ENCODE measurements at regions not wholly inside any gene's neighbourhood (a gene's known extent, or its start where the extent isn't known, plus 50 kb on each side); places are given as distances from the start of the nearest gene placed in this dataset.

DNA sequence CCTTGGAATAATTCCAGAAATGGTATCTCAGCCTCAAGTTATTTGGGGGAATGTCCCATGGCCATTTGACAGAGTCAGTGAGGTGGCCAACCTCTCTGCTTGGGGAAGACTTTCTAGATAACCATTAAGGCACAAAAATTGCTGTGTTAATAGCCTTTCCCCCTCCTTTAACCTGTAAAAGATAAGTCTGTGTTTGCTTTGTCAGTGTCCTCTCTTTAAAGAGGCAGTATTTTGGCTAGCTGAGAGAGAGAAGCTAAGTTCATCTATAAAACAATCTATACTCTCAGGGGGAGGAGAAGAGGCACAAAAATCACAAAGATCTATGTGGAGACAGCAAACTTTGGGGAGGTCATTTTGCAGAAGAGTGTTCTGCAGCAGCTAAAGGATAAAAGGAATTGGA, 72.1 kb downstream of the PLCE1 start:
- TF ChIP-seq, protein P1, sequence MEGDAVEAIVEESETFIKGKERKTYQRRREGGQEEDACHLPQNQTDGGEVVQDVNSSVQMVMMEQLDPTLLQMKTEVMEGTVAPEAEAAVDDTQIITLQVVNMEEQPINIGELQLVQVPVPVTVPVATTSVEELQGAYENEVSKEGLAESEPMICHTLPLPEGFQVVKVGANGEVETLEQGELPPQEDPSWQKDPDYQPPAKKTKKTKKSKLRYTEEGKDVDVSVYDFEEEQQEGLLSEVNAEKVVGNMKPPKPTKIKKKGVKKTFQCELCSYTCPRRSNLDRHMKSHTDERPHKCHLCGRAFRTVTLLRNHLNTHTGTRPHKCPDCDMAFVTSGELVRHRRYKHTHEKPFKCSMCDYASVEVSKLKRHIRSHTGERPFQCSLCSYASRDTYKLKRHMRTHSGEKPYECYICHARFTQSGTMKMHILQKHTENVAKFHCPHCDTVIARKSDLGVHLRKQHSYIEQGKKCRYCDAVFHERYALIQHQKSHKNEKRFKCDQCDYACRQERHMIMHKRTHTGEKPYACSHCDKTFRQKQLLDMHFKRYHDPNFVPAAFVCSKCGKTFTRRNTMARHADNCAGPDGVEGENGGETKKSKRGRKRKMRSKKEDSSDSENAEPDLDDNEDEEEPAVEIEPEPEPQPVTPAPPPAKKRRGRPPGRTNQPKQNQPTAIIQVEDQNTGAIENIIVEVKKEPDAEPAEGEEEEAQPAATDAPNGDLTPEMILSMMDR (conservative IDR thresholded peaks at IDR 0.05; ENCODE audit: low read length) = no peak
- no peak for TF ChIP-seq EZH2phosphoT487 (IDR thresholded peaks at IDR 0.05; ENCODE audit: borderline replicate concordance, low read depth, low read length)
